AG04450 (cell line): ENCODE measurements at regions not wholly inside any gene's neighbourhood (a gene's known extent, or its start where the extent isn't known, plus 50 kb on each side); places are given as distances from the start of the nearest gene placed in this dataset.
"Not testable (repeated sequence)": the region's sequence is repeated elsewhere in the genome, so short reads cannot be mapped to it uniquely, and the experiment has no call there.

ENCODE experiments used
- CTCF ChIA-PET: fragments of 300-600, 350-600 bp; formaldehyde crosslinking; extraction: SDS; loops from one replicate; lab custom pipeline; 2022; ENCODE audit warnings: antibody characterized with exemption, inconsistent platforms; lab: Charles Lee
- POLR2A ChIA-PET: fragments of 350-600 bp; formaldehyde crosslinking; extraction: SDS; loops from one replicate; lab custom pipeline; 2021; ENCODE audit warnings: antibody characterized with exemption, inconsistent platforms; lab: Yijun Ruan, JAX
- DNase-seq: peaks from one replicate; pipeline ENCODE4 v3.0.0-alpha.2; 2011; ENCODE audit warnings: low read depth, low spot score
- H3K27ac ChIP-seq: one replicate; pipeline ENCODE4 v1.5.1; 2012; ENCODE audit warnings: low read depth, low read length, control low read depth
- H3K27me3 ChIP-seq: one replicate; pipeline ENCODE4 v1.6.0; 2012; ENCODE audit warnings: low read length; ENCODE audit not compliant: control insufficient read depth, insufficient read depth
- H3K4me3 ChIP-seq: 2 replicates; pipeline ENCODE4 v1.5.1; 2011; ENCODE audit warnings: mild to moderate bottlenecking, low read depth, low read length, control low read depth
- H3K9me3 ChIP-seq: 2 replicates; pipeline ENCODE4 v1.5.1; 2012; ENCODE audit warnings: low read length; ENCODE audit not compliant: control insufficient read depth, insufficient read depth
- CTCF ChIP-seq: IDR thresholded peaks from 2 replicates; pipeline ENCODE4 v1.5.1; 2011; ENCODE audit warnings: low read depth, low read length, control low read depth, inconsistent platforms

GRCh38 chr3:159669766-159670165 is 318.9 kb upstream of the IL12A start:
- H3K4me3 ChIP-seq: no peak overlapping the region
- POLR2A ChIA-PET: no interaction called here
- H3K27me3 ChIP-seq: no peaks in the 10 kb centered on the region
- CTCF ChIA-PET: interaction anchor here (0.9 to 1.4 kb wide), 2 partner anchors 10 to 38 kb away, joined by 3 read pairs; no protein-coding TSS in a partner anchor
- DNase-seq: no peak
- H3K27ac ChIP-seq: no peak overlapping the region
- H3K9me3 ChIP-seq: no peaks in the 10 kb centered on the region
- TF ChIP-seq CTCF: no peak

- no peak overlapping the region for H3K27ac ChIP-seq
- DNase-seq: no peak
- H3K9me3 ChIP-seq: no peaks in the 10 kb centered on the region
- POLR2A ChIA-PET: no interaction called here
- no peaks in the 10 kb centered on the region for H3K27me3 ChIP-seq
- peak; percentile 18; the same call in 1 of the 2 replicates for TF ChIP-seq CTCF
- H3K4me3 ChIP-seq: no peak overlapping the region
- CTCF ChIA-PET: interaction anchor here (0.8 kb wide), 1 partner anchor 53 kb away, joined by 3 read pairs; no protein-coding TSS in a partner anchor
Observed at GRCh38 chr3:159672728-159673688, 315.6 kb upstream of the IL12A start.

- POLR2A ChIA-PET: no interaction called here
- Histone ChIP-seq H3K27me3 (no peaks in the 10 kb centered on the region), H3K27ac (no peak overlapping the region), H3K4me3 (no peak overlapping the region), H3K9me3 (no peaks in the 10 kb centered on the region)
- CTCF ChIA-PET: interaction anchor here (0.6 kb wide), 1 partner anchor 88 kb away, joined by 4 read pairs; no protein-coding TSS in a partner anchor
- TF ChIP-seq CTCF: no peak
- no peak for DNase-seq
Observed at GRCh38 chr3:159674583-159674982, 314.1 kb upstream of the IL12A start.

- ChIA-PET CTCF (interaction anchor here (0.8 kb wide), 1 partner anchor 132 kb away, joined by 3 read pairs; no protein-coding TSS in a partner anchor), POLR2A (no interaction called here)
- no peak for TF ChIP-seq CTCF
- no peaks in the 10 kb centered on the region for H3K27me3 ChIP-seq
- H3K4me3 ChIP-seq: no peak overlapping the region
- no peak for DNase-seq
- H3K9me3 ChIP-seq: no peaks in the 10 kb centered on the region
- no peak overlapping the region for H3K27ac ChIP-seq
Observed at GRCh38 chr3:159675285-159675684, 313.4 kb upstream of the IL12A start.

GRCh38 chr3:159679900-159680299 is 308.7 kb upstream of the IL12A start:
- CTCF ChIA-PET: interaction anchor here (0.8 kb wide), 1 partner anchor 10 kb away, joined by 3 read pairs; no protein-coding TSS in a partner anchor
- Histone ChIP-seq H3K27me3 (no peaks in the 10 kb centered on the region), H3K9me3 (no peaks in the 10 kb centered on the region), H3K27ac (no peak overlapping the region), H3K4me3 (no peak overlapping the region)
- TF ChIP-seq CTCF: no peak
- POLR2A ChIA-PET: no interaction called here
- no peak for DNase-seq

GRCh38 chr3:159681717-159682116 is 306.9 kb upstream of the IL12A start:
- CTCF ChIA-PET, H3K4me3 ChIP-seq, H3K9me3 ChIP-seq, POLR2A ChIA-PET, H3K27me3 ChIP-seq, H3K27ac ChIP-seq, DNase-seq: not testable (repeated sequence)
